MM.1S (cell line): ENCODE measurements at regions not wholly inside any gene's neighbourhood (a gene's known extent, or its start where the extent isn't known, plus 50 kb on each side); places are given as distances from the start of the nearest gene placed in this dataset.

Experiments used
- CTCF ChIP-seq: fragments of 300-600 bp; sonication (generic); IDR thresholded peaks from 2 replicates; pipeline ENCODE4 v1.5.1; 2016; ENCODE audit warnings: antibody characterized with exemption, low read length, mixed read lengths
- EZH2 ChIP-seq: fragments of 300-600 bp; sonication (generic); optimal IDR thresholded peaks from 2 replicates; pipeline ENCODE3; 2017; ENCODE audit warnings: low read depth, mild to moderate bottlenecking, antibody characterized with exemption, low read length, mixed read lengths

GRCh38 chr16:65200156-65200773 is 78.4 kb upstream of the CDH11 start:
- TF ChIP-seq CTCF (no peak), EZH2 (no peak)
